Spleen (tissue), 11 donors: ENCODE measurements at regions not wholly inside any gene's neighbourhood (a gene's known extent, or its start where the extent isn't known, plus 50 kb on each side); places are given as distances from the start of the nearest gene placed in this dataset.
"Not testable (repeated sequence)": the region's sequence is repeated elsewhere in the genome, so short reads cannot be mapped to it uniquely, and the experiment has no call there.

ENCODE experiments used
- DNase-seq: peaks from one replicate; pipeline ENCODE4 v3.0.0-alpha.2; 2020
- H3K27ac ChIP-seq, 8 donors: fragments of 200-600 bp; sonication (generic) in 7 of 8; 1 replicate in 4 of 8; 2 replicates in 4 of 8; pipeline versions ENCODE4 v1.5.0 to v1.8.0; 2016 to 2021; ENCODE audit warnings: inconsistent platforms in 4 of 8, mild to moderate bottlenecking in 4 of 8, moderate library complexity in 1 of 8
- H3K27me3 ChIP-seq, 7 donors: fragments of 200-600 bp; sonication (generic) in 6 of 7; replicated peaks in 1 of 7; 1 replicate in 4 of 7; 2 replicates in 3 of 7; pipeline versions ENCODE4 v1.5.0 to v1.8.0; 2016 to 2021; ENCODE audit warnings: inconsistent platforms in 3 of 7, mild to moderate bottlenecking in 1 of 7
- H3K36me3 ChIP-seq, 6 donors: fragments of 200-600 bp; sonication (generic) in 5 of 6; 1 replicate in 4 of 6; 2 replicates in 2 of 6; pipeline versions ENCODE4 v1.5.0 to v1.8.0; 2016 to 2021; ENCODE audit warnings: inconsistent platforms in 2 of 6
- H3K4me1 ChIP-seq, 6 donors: fragments of 200-600 bp; sonication (generic) in 5 of 6; 1 replicate in 3 of 6; 2 replicates in 3 of 6; pipeline versions ENCODE4 v1.5.0 to v1.8.0; 2016 to 2021; ENCODE audit warnings: inconsistent platforms in 3 of 6
- H3K4me3 ChIP-seq, 8 donors: fragments of 200-600 bp; sonication (generic) in 7 of 8; 1 replicate in 4 of 8; 2 replicates in 4 of 8; pipeline versions ENCODE4 v1.5.0 to v1.8.0; 2016 to 2021; ENCODE audit warnings: inconsistent platforms in 4 of 8, mild to moderate bottlenecking in 4 of 8, moderate library complexity in 2 of 8
- H3K9me3 ChIP-seq, 8 donors: fragments of 200-600 bp; sonication (generic) in 7 of 8; 1 replicate in 4 of 8; 2 replicates in 4 of 8; pipeline versions ENCODE4 v1.5.0 to v1.8.0; 2016 to 2021; ENCODE audit warnings: inconsistent platforms in 4 of 8
- CTCF ChIP-seq, 11 experiments: fragments of 200-600 bp in 7 of 11; fragments of 450-650 bp in 4 of 11; sonication (generic) in 4 of 11; IDR thresholded peaks in 8 of 11; conservative IDR thresholded peaks in 3 of 11; 1 replicate in 7 of 11; 2 replicates in 4 of 11; pipeline versions ENCODE4 v1.4.0 to v1.8.0; 2016 to 2021; ENCODE audit warnings: antibody characterized with exemption in 11 of 11, inconsistent platforms in 4 of 11, mild to moderate bottlenecking in 1 of 11
- POLR2A ChIP-seq, 3 donors: fragments of 450-650 bp; IDR thresholded peaks; one replicate each; pipeline ENCODE4 v1.5.1; 2017; ENCODE audit warnings: antibody characterized with exemption in 3 of 3, mild to moderate bottlenecking in 1 of 3
- POLR2AphosphoS5 ChIP-seq, 3 donors: sonication (generic); formaldehyde crosslinking; IDR thresholded peaks; one replicate each; pipeline ENCODE4 v1.5.1; 2017; ENCODE audit warnings: antibody characterized with exemption in 3 of 3
- WGBS, 5 donors: extraction: QIAGEN DNeasy Blood & Tissue Kit in 3 of 5; methylation state at CpG; one replicate each; pipeline versions ENCODE4 v1.1.5 to v1.1.7; 2013 to 2018; 5-methylcytosine and 5-hydroxymethylcytosine counted together
- intact Hi-C: fragments of 100-400 bp; cut with DNase I; formaldehyde crosslinking; loops from one replicate; pipeline ENCODE4 v1.15.0; 2023; ENCODE audit warnings: low total_unique reads
- donor health status: healthy with polysubstance abuse.
- donor health status: DM: no; HTN: no; CAD: no; lungs with moderate emphysema.
- donor health status: DM: no; HTN: no; CAD: no.
- donor health status: Bipolar disorder and iron deficiency.
- donor health status: healthy.
- donor health status: DM: no; HTN: no; CAD: no.
- donor health status: DM: yes; HTN: yes; CAD: no.

GRCh38 chr6:102736941-102737368, 1343.4 kb downstream of the GRIK2 start:
- intact Hi-C loops = no loop called here
- Histone ChIP-seq H3K9me3 (no peaks in the 10 kb centered on the region), H3K4me1 (no peaks in the 10 kb centered on the region), H3K27me3 (no peaks in the 10 kb centered on the region), H3K36me3 (no peaks in the 10 kb centered on the region), H3K27ac (no peak overlapping the region), H3K4me3 (no peak overlapping the region)
- 50 to 85% (median 74%) methylated on average over 2 of the region's 2 CpGs for WGBS, 5 donors
- no peak for DNase-seq
- TF ChIP-seq CTCF (IDR thresholded peaks at IDR 0.05 in 8 of 11, conservative IDR thresholded peaks at IDR 0.05 in 3 of 11) (no peak), POLR2A (IDR thresholded peaks at IDR 0.05) (no peak), POLR2AphosphoS5 (IDR thresholded peaks at IDR 0.05) (no peak)

- peaks cover 0 to 14% (median 4%) of the 10 kb centered on the region in 8 donors for H3K9me3 ChIP-seq
- H3K4me3 ChIP-seq = no peak overlapping the region
- H3K27me3 ChIP-seq = no peaks in the 10 kb centered on the region
- no peaks in the 10 kb centered on the region for H3K4me1 ChIP-seq
- H3K27ac ChIP-seq = no peak overlapping the region
- intact Hi-C loops = no loop called here
- no peak for TF ChIP-seq POLR2A (IDR thresholded peaks at IDR 0.05)
- no peak for TF ChIP-seq CTCF (IDR thresholded peaks at IDR 0.05 in 8 of 11, conservative IDR thresholded peaks at IDR 0.05 in 3 of 11)
- TF ChIP-seq POLR2AphosphoS5 (IDR thresholded peaks at IDR 0.05) = no peak
- H3K36me3 ChIP-seq = no peaks in the 10 kb centered on the region
- 40 to 55% (median 44%) methylated on average over 3 of the region's 3 CpGs for WGBS, 5 donors
- no peak for DNase-seq
Measured at GRCh38 chr6:102732898-102733297, 1339.4 kb downstream of the GRIK2 start.

GRCh38 chr6:102722086-102722485, 1328.6 kb downstream of the GRIK2 start:
- H3K4me1 ChIP-seq, H3K27me3 ChIP-seq, H3K36me3 ChIP-seq, H3K27ac ChIP-seq, H3K4me3 ChIP-seq, H3K9me3 ChIP-seq, DNase-seq, intact Hi-C loops: not testable (repeated sequence)
- 92 to 95% (median 93%) methylated on average over 24 of the region's 24 CpGs for WGBS, 5 donors

GRCh38 chr6:102717737-102718456, 1324.4 kb downstream of the GRIK2 start:
- peaks cover 0 to 4% (median 0%) of the 10 kb centered on the region in 8 donors for H3K9me3 ChIP-seq
- intact Hi-C loops = no loop called here
- TF ChIP-seq POLR2AphosphoS5 (IDR thresholded peaks at IDR 0.05) (no peak), CTCF (IDR thresholded peaks at IDR 0.05 in 8 of 11, conservative IDR thresholded peaks at IDR 0.05 in 3 of 11) (no peak), POLR2A (IDR thresholded peaks at IDR 0.05) (no peak)
- no peaks in the 10 kb centered on the region for H3K4me1 ChIP-seq
- H3K36me3 ChIP-seq = no peaks in the 10 kb centered on the region
- H3K27me3 ChIP-seq = no peaks in the 10 kb centered on the region
- H3K4me3 ChIP-seq = no peak overlapping the region
- WGBS, 5 donors = 46 to 59% (median 47%) methylated on average over 5 of the region's 5 CpGs
- H3K27ac ChIP-seq = no peak overlapping the region
- no peak for DNase-seq
